Peyer's patch (tissue), 4 donors: ENCODE measurements at regions not wholly inside any gene's neighbourhood (a gene's known extent, or its start where the extent isn't known, plus 50 kb on each side); places are given as distances from the start of the nearest gene placed in this dataset.

Experiments used
- POLR2A ChIP-seq, 2 donors: fragments of 450-650 bp; IDR thresholded peaks; one replicate each; pipeline ENCODE4 v1.5.1; 2017; ENCODE audit warnings: antibody characterized with exemption in 2 of 2, mild to moderate bottlenecking in 2 of 2, moderate library complexity in 2 of 2
- TF ChIP-seq, protein P1 (sequence below), 6 experiments: fragments of 450-650 bp in 4 of 6; fragments of 200-600 bp in 2 of 6; sonication (generic) in 1 of 6; IDR thresholded peaks; one replicate each; pipeline ENCODE4 v1.5.1; 2017 to 2019; ENCODE audit warnings: antibody characterized with exemption in 6 of 6, mild to moderate bottlenecking in 3 of 6, moderate library complexity in 1 of 6

DNA sequence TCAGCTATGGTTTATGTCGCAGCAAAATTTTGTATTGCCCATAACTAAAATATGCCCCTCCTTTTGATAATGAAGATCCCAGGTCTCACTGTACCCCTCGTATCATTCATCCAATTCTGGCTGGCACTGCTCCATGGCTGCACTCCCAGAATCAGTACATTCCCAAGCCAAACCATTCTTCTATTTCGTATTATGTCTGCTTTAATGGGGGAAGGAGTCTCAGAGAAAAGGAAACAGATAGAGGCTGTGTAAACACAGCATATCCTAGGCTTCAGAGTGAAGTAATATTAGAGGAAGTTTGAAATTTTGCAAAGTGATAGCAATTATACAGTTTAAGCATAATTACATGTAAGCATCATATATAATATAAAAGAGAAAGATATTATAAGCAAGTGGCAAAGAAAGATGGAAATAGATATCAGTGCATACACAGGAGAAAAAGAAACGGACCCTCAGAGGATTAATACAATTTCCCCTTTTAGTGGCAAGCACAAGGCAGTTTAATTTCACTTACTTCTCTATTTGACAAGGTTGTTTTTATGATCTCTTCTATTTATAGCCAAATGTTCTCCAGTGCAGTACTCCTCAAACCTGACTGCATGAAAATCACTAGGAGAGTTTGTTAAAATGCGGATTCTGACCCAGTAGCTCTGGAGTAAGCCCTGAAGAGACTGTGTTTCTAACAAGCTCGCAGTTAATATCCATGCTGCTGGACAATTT, 56.5 kb upstream of the TENT5A start:
- TF ChIP-seq POLR2A (IDR thresholded peaks at IDR 0.05): no peak
- TF ChIP-seq, protein P1, sequence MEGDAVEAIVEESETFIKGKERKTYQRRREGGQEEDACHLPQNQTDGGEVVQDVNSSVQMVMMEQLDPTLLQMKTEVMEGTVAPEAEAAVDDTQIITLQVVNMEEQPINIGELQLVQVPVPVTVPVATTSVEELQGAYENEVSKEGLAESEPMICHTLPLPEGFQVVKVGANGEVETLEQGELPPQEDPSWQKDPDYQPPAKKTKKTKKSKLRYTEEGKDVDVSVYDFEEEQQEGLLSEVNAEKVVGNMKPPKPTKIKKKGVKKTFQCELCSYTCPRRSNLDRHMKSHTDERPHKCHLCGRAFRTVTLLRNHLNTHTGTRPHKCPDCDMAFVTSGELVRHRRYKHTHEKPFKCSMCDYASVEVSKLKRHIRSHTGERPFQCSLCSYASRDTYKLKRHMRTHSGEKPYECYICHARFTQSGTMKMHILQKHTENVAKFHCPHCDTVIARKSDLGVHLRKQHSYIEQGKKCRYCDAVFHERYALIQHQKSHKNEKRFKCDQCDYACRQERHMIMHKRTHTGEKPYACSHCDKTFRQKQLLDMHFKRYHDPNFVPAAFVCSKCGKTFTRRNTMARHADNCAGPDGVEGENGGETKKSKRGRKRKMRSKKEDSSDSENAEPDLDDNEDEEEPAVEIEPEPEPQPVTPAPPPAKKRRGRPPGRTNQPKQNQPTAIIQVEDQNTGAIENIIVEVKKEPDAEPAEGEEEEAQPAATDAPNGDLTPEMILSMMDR (IDR thresholded peaks at IDR 0.05): no peak
